HepG2 (cell line): ENCODE measurements at regions not wholly inside any gene's neighbourhood (a gene's known extent, or its start where the extent isn't known, plus 50 kb on each side); places are given as distances from the start of the nearest gene placed in this dataset.

ENCODE experiments used
- ATAC-seq: fragments of 200-7000 bp; cut with Tn5 transposase; 3 replicates; pipeline ENCODE4 v1.9.1; 2020; ENCODE audit warnings: mild to moderate bottlenecking, moderate library complexity
- BruUV-seq: library from RNA; stranded (reverse); fragments of 400-500 nt; replicated peaks from 2 replicates; lab custom pipeline; 2021; lab: Mats Ljungman, UMichigan
- CTCF ChIA-PET: fragments of 300-600 bp; formaldehyde crosslinking; extraction: SDS; loops from one replicate; lab custom pipeline; 2021; ENCODE audit warnings: low total read pairs, inconsistent platforms, low intra/inter-chr PET ratio; lab: Yijun Ruan, JAX
- POLR2A ChIA-PET: fragments of 350-600 bp; sonication (Branson Sonifier 250); formaldehyde crosslinking; loops from one replicate; lab custom pipeline; 2020; ENCODE audit warnings: antibody characterized with exemption, inconsistent platforms; lab: Yijun Ruan, JAX
- DNase-seq: peaks from one replicate; pipeline ENCODE4 v3.0.0-alpha.2; 2015; ENCODE audit warnings: low spot score
- FAIRE-seq: peaks from 3 replicates; lab custom pipeline; 2011; peaks lifted over from hg19 to GRCh38; lab: Jason Lieb, UNC
- H2AFZ ChIP-seq: one replicate; pipeline ENCODE4 v1.6.1; 2011; ENCODE audit warnings: low read length, inconsistent platforms
- H3K27ac ChIP-seq: fragments of 300-600 bp; 3 replicates; pipeline ENCODE4 v1.8.0; 2011; ENCODE audit warnings: mixed run types, mild to moderate bottlenecking, mixed read lengths, low read length, inconsistent platforms; ENCODE audit not compliant: insufficient read depth; ENCODE audit errors: extremely low read length
- H3K27me3 ChIP-seq, 2 experiments: fragments of 200-600 bp in 1 of 2; 2 replicates in 1 of 2; 3 replicates in 1 of 2; pipeline versions ENCODE4 v1.6.0 to v1.8.0; 2011; ENCODE audit warnings: low read length in 2 of 2, mild to moderate bottlenecking in 2 of 2, moderate library complexity in 2 of 2, inconsistent platforms in 1 of 2; ENCODE audit not compliant: insufficient read depth in 2 of 2, control insufficient read depth in 1 of 2
- H3K36me3 ChIP-seq, 2 experiments: fragments of 200-600 bp in 1 of 2; replicated peaks in 1 of 2; 2 replicates in 1 of 2; 3 replicates in 1 of 2; pipeline versions ENCODE4 v1.5.1 to v1.8.0; 2011; ENCODE audit warnings: low read length in 2 of 2, inconsistent platforms in 1 of 2; ENCODE audit not compliant: insufficient read depth in 2 of 2, control insufficient read depth in 1 of 2
- H3K4me1 ChIP-seq: 2 replicates; pipeline ENCODE4 v1.5.1; 2012; ENCODE audit warnings: low read length, inconsistent platforms; ENCODE audit not compliant: insufficient read depth
- H3K4me2 ChIP-seq: 2 replicates; pipeline ENCODE4 v1.6.0; 2011; ENCODE audit warnings: low read depth, low read length, inconsistent platforms
- H3K4me3 ChIP-seq, 3 experiments: fragments of 200-600 bp in 1 of 3; sonication (generic), shearing (Covaris generic) in 1 of 3; replicated peaks in 1 of 3; 2 replicates each; pipeline ENCODE4 v1.5.1; 2011 to 2016; ENCODE audit warnings: low read length in 3 of 3, inconsistent platforms in 2 of 3, low read depth in 2 of 3, mild to moderate bottlenecking in 2 of 3, control low read depth in 1 of 3, mixed read lengths in 1 of 3; ENCODE audit not compliant: insufficient read depth in 1 of 3
- H3K79me2 ChIP-seq: one replicate; pipeline ENCODE4 v1.6.1; 2011; ENCODE audit warnings: low read length, inconsistent platforms; ENCODE audit not compliant: insufficient read depth
- H3K9ac ChIP-seq: 2 replicates; pipeline ENCODE4 v1.6.0; 2011; ENCODE audit warnings: mild to moderate bottlenecking, low read depth, low read length, inconsistent platforms; ENCODE audit not compliant: insufficient read depth
- H3K9me3 ChIP-seq: 2 replicates; pipeline ENCODE4 v1.5.1; 2012; ENCODE audit warnings: mild to moderate bottlenecking, low read length
- H4K20me1 ChIP-seq: 2 replicates; pipeline ENCODE4 v1.6.0; 2011; ENCODE audit warnings: inconsistent platforms, mild to moderate bottlenecking, low read length, moderate library complexity; ENCODE audit not compliant: insufficient read depth
- AGO2 ChIP-seq: fragments of 200-400 bp; formaldehyde crosslinking; optimal IDR thresholded peaks from 2 replicates; pipeline ENCODE3; 2017; ENCODE audit warnings: mild to moderate bottlenecking, low read depth, low read length, moderate library complexity
- ARNTL ChIP-seq: sonication (generic); formaldehyde crosslinking; IDR thresholded peaks from 2 replicates; pipeline ENCODE4 v1.4.0; 2020; ENCODE audit warnings: mild to moderate bottlenecking, missing genetic modification reagents
- BATF2 ChIP-seq: sonication (generic); formaldehyde crosslinking; IDR thresholded peaks from 2 replicates; pipeline ENCODE4 v1.8.0; 2022; ENCODE audit warnings: mild to moderate bottlenecking, missing genetic modification reagents, moderate library complexity
- DPF2 ChIP-seq: sonication (generic); formaldehyde crosslinking; IDR thresholded peaks from 2 replicates; pipeline ENCODE4 v1.4.0; 2020; ENCODE audit warnings: mild to moderate bottlenecking, low read depth, missing genetic modification reagents, borderline replicate concordance
- KDM2A ChIP-seq: sonication (generic); formaldehyde crosslinking; IDR thresholded peaks from 2 replicates; pipeline ENCODE4 v1.4.0; 2020; ENCODE audit warnings: low read depth, missing genetic modification reagents, borderline replicate concordance
- KDM6A ChIP-seq: IDR thresholded peaks from 2 replicates; pipeline ENCODE4 v1.6.1; 2016; ENCODE audit warnings: low read depth
- MTA3 ChIP-seq: sonication (generic); formaldehyde crosslinking; IDR thresholded peaks from 2 replicates; pipeline ENCODE4 v1.4.0; 2020; ENCODE audit warnings: missing genetic modification reagents
- NFE2 ChIP-seq: sonication (generic); formaldehyde crosslinking; IDR thresholded peaks from 2 replicates; pipeline ENCODE4 v1.4.0; 2020; ENCODE audit warnings: missing genetic modification reagents
- RARA ChIP-seq: IDR thresholded peaks from 2 replicates; pipeline ENCODE4 v1.6.1; 2016; ENCODE audit warnings: missing genetic modification reagents, missing compliant biosample characterization
- REPIN1 ChIP-seq: sonication (generic); formaldehyde crosslinking; IDR thresholded peaks from 2 replicates; pipeline ENCODE4 v1.8.0; 2022; ENCODE audit warnings: missing genetic modification reagents, low read depth, mild to moderate bottlenecking, borderline replicate concordance
- RXRA ChIP-seq: sonication (generic); formaldehyde crosslinking; IDR thresholded peaks from 2 replicates; pipeline ENCODE4 v1.5.1; 2020; ENCODE audit warnings: missing genetic modification reagents
- TBX3 ChIP-seq: fragments of 450-650 bp; IDR thresholded peaks from 2 replicates; pipeline ENCODE4 v1.6.1; 2017; ENCODE audit warnings: antibody characterized with exemption, mild to moderate bottlenecking, inconsistent platforms, borderline replicate concordance
- TGIF2 ChIP-seq: IDR thresholded peaks from 2 replicates; pipeline ENCODE4 v1.6.1; 2016; ENCODE audit warnings: control low read depth, missing compliant biosample characterization
- ZEB1 ChIP-seq: IDR thresholded peaks from 2 replicates; pipeline ENCODE4 v1.6.1; 2012; ENCODE audit warnings: mild to moderate bottlenecking, low read depth, inconsistent platforms; ENCODE audit not compliant: insufficient replicate concordance
- ZFYVE20 ChIP-seq: sonication (generic); formaldehyde crosslinking; IDR thresholded peaks from 2 replicates; pipeline ENCODE4 v1.8.0; 2023; ENCODE audit warnings: low read depth, mild to moderate bottlenecking, moderate library complexity, missing genetic modification reagents, borderline replicate concordance
- ZNF235 ChIP-seq: sonication (generic); formaldehyde crosslinking; IDR thresholded peaks from 2 replicates; pipeline ENCODE4 v1.8.1; 2023; ENCODE audit warnings: mild to moderate bottlenecking, missing genetic modification reagents, borderline replicate concordance
- ZNF713 ChIP-seq: sonication (generic); formaldehyde crosslinking; IDR thresholded peaks from 2 replicates; pipeline ENCODE4 v1.4.0; 2020; ENCODE audit warnings: mild to moderate bottlenecking, missing genetic modification reagents
- ZSCAN30 ChIP-seq: sonication (generic); formaldehyde crosslinking; IDR thresholded peaks from 2 replicates; pipeline ENCODE4 v1.5.0; 2020; ENCODE audit warnings: mild to moderate bottlenecking, missing genetic modification reagents
- WGBS: methylation state at CpG from one replicate; pipeline ENCODE4 v1.1.6; 2017; ENCODE audit warnings: low lambda C conversion rate; 5-methylcytosine and 5-hydroxymethylcytosine counted together
- in situ Hi-C: cut with HindIII; loops from 2 replicates; pipeline ENCODE4 v1.10.0; 2017; ENCODE audit warnings: low pct_unique_long_range_greater_than_20kb; ENCODE audit not compliant: extremely low pct_ligation_motif_present
- intact Hi-C: fragments of 100-400 bp; cut with micrococcal nuclease; formaldehyde crosslinking; loops from one replicate; pipeline ENCODE4 v1.10.0; 2022; ENCODE audit not compliant: unreplicated experiment
- TF ChIP-seq, protein P1 (sequence below): sonication (generic); formaldehyde crosslinking; IDR thresholded peaks from 2 replicates; pipeline ENCODE4 v1.4.0; 2020; ENCODE audit warnings: missing genetic modification reagents
- TF ChIP-seq, protein P2 (sequence below): sonication (generic); formaldehyde crosslinking; IDR thresholded peaks from 2 replicates; pipeline ENCODE4 v1.4.0; 2020; ENCODE audit warnings: mild to moderate bottlenecking, missing genetic modification reagents

DNA sequence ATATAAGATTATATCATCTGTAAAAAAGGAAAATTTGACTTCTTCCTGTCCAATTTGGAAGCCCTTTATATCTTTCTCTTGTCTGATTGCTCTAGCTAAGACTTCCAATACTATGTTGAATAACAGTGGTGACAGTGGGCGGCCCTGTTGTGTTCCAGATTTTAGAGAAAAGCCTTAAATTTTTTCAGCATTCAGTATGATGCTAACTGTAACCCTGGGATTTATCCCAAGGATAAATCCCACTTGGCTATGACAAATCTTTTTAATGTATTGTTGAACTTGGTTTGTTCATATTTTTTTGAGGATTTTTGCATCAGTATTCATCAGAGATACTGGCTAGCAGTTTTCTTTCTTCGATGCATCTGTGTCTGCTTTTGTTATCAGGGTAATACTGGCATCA, 217.2 kb upstream of the ARSJ start:
- H3K4me1 ChIP-seq: no peaks in the 10 kb centered on the region
- in situ Hi-C loops: no loop called here
- TF ChIP-seq AGO2 (no peak), KDM2A (CRISPR knock-in tag) (no peak), ZFYVE20 (CRISPR knock-in tag) (no peak), TBX3 (no peak), ARNTL (no peak), ZNF235 (CRISPR knock-in tag) (no peak), TGIF2 (CRISPR knock-in tag) (no peak), BATF2 (CRISPR knock-in tag) (no peak), REPIN1 (CRISPR knock-in tag) (no peak), RARA (CRISPR knock-in tag) (no peak), ZSCAN30 (no peak), DPF2 (no peak), NFE2 (no peak), KDM6A (CRISPR knock-in tag) (no peak), ZEB1 (no peak), RXRA (no peak), MTA3 (CRISPR knock-in tag) (no peak), ZNF713 (CRISPR knock-in tag) (no peak)
- TF ChIP-seq, protein P1, sequence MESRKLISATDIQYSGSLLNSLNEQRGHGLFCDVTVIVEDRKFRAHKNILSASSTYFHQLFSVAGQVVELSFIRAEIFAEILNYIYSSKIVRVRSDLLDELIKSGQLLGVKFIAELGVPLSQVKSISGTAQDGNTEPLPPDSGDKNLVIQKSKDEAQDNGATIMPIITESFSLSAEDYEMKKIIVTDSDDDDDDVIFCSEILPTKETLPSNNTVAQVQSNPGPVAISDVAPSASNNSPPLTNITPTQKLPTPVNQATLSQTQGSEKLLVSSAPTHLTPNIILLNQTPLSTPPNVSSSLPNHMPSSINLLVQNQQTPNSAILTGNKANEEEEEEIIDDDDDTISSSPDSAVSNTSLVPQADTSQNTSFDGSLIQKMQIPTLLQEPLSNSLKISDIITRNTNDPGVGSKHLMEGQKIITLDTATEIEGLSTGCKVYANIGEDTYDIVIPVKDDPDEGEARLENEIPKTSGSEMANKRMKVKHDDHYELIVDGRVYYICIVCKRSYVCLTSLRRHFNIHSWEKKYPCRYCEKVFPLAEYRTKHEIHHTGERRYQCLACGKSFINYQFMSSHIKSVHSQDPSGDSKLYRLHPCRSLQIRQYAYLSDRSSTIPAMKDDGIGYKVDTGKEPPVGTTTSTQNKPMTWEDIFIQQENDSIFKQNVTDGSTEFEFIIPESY (CRISPR knock-in tag): no peak
- TF ChIP-seq, protein P2, sequence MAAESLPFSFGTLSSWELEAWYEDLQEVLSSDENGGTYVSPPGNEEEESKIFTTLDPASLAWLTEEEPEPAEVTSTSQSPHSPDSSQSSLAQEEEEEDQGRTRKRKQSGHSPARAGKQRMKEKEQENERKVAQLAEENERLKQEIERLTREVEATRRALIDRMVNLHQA (CRISPR knock-in tag): no peak
- intact Hi-C loops: no loop called here
- H3K4me3 ChIP-seq: no peak overlapping the region
- ChIA-PET CTCF (no interaction called here), POLR2A (no interaction called here)
- no peaks in the 10 kb centered on the region for H3K9me3 ChIP-seq
- no peaks in the 10 kb centered on the region for H4K20me1 ChIP-seq
- no peak for FAIRE-seq
- H3K36me3 ChIP-seq: no peaks in the 10 kb centered on the region
- no TSS peak for BruUV-seq
- H3K9ac ChIP-seq: no peak overlapping the region
- H3K4me2 ChIP-seq: no peak overlapping the region
- H3K27me3 ChIP-seq: no peaks in the 10 kb centered on the region
- no peak for ATAC-seq
- H2AFZ ChIP-seq: no peak overlapping the region
- WGBS: 7% methylated on average over 2 of the region's 2 CpGs
- H3K27ac ChIP-seq: no peak overlapping the region
- DNase-seq: no peak
- no peaks in the 10 kb centered on the region for H3K79me2 ChIP-seq
